A673 (cell line): ENCODE measurements at regions not wholly inside any gene's neighbourhood (a gene's known extent, or its start where the extent isn't known, plus 50 kb on each side); places are given as distances from the start of the nearest gene placed in this dataset.

Experiments
- BruUV-seq: library from RNA; stranded (reverse); fragments of 400-500 nt; replicated peaks from 2 replicates; lab custom pipeline; 2021; lab: Mats Ljungman, UMichigan
- CTCF ChIA-PET: fragments of 300-600 bp; sonication (Branson Sonifier 250); formaldehyde crosslinking; loops from one replicate; lab custom pipeline; 2022; ENCODE audit warnings: antibody characterized with exemption; lab: Charles Lee
- POLR2A ChIA-PET: fragments of 300-600 bp; sonication (Branson Sonifier 250); formaldehyde crosslinking; loops from one replicate; lab custom pipeline; 2022; ENCODE audit warnings: antibody characterized with exemption; ENCODE audit not compliant: low non-redundant PET; lab: Charles Lee
- DNase-seq: peaks from one replicate; pipeline ENCODE4 v3.0.0-alpha.2; 2015; ENCODE audit warnings: low spot score
- H3K27ac ChIP-seq: fragments of 200-600 bp; sonication (generic); 2 replicates; pipeline ENCODE4 v1.5.1; 2016; ENCODE audit warnings: mixed run types, low read depth, mild to moderate bottlenecking, mixed read lengths, antibody characterized with exemption, low read length; ENCODE audit not compliant: poor library complexity, severe bottlenecking
- H3K27me3 ChIP-seq: fragments of 200-600 bp; sonication (generic); replicated peaks from 2 replicates; pipeline ENCODE4 v1.6.1; 2017; ENCODE audit warnings: mixed run types, low read depth, mild to moderate bottlenecking, mixed read lengths, antibody characterized with exemption, low read length; ENCODE audit not compliant: insufficient read depth, poor library complexity
- H3K36me3 ChIP-seq: fragments of 200-600 bp; sonication (generic); 2 replicates; pipeline ENCODE4 v1.6.1; 2016; ENCODE audit warnings: mixed run types, mild to moderate bottlenecking, mixed read lengths, antibody characterized with exemption, low read length; ENCODE audit not compliant: insufficient read depth, poor library complexity, severe bottlenecking
- H3K4me1 ChIP-seq: fragments of 200-600 bp; sonication (generic); 2 replicates; pipeline ENCODE4 v1.6.1; 2017; ENCODE audit warnings: mixed run types, mild to moderate bottlenecking, mixed read lengths, antibody characterized with exemption, low read length; ENCODE audit not compliant: insufficient read depth, poor library complexity, severe bottlenecking
- H3K4me3 ChIP-seq: fragments of 200-600 bp; sonication (generic); 2 replicates; pipeline ENCODE4 v1.5.1; 2016; ENCODE audit warnings: low read depth, mixed run types, mild to moderate bottlenecking, mixed read lengths, low read length; ENCODE audit not compliant: poor library complexity, severe bottlenecking
- H3K9me3 ChIP-seq: fragments of 200-600 bp; sonication (generic); 2 replicates; pipeline ENCODE4 v1.6.1; 2016; ENCODE audit warnings: mixed run types, low read depth, mild to moderate bottlenecking, mixed read lengths, antibody characterized with exemption, low read length; ENCODE audit not compliant: poor library complexity, severe bottlenecking
- EZH2 ChIP-seq: fragments of 200-600 bp; sonication (generic); IDR thresholded peaks from 2 replicates; pipeline ENCODE4 v1.6.1; 2017; ENCODE audit warnings: borderline replicate concordance, low read depth, mild to moderate bottlenecking, mixed read lengths, antibody characterized with exemption, low read length; ENCODE audit not compliant: poor library complexity, severe bottlenecking
- intact Hi-C: fragments of 100-400 bp; cut with micrococcal nuclease; formaldehyde crosslinking; loops from one replicate; pipeline ENCODE4 v1.10.0; 2022; ENCODE audit not compliant: unreplicated experiment
- TF ChIP-seq, protein P1 (sequence below): fragments of 300-800, 200-600 bp; sonication (generic); conservative IDR thresholded peaks from 2 replicates; pipeline ENCODE4 v1.5.1; 2017; ENCODE audit warnings: low read depth, mild to moderate bottlenecking, antibody characterized with exemption, low read length, moderate library complexity, mixed read lengths

DNA sequence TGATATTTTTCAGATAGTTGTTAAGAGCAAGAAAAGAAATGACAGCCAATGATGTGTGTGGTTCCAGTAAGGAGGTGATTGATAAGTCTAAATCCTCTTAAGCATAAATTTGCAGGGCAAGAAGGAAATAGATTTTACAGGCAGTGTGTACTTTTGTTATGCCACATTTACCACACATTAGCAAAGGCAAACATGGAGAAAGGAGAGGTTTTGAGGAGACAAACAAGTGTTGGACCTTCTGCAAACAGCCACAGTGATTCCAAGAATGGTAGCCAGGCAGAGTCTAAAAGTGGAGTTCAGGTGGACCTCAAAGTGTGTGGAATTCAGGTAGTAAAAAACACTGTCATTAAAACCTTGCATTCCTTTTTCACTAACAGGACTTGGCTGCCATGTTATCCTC, 295.9 kb upstream of the ITGA1 start:
- H3K27me3 ChIP-seq: no peaks in the 10 kb centered on the region
- intact Hi-C loops: no loop called here
- no peak overlapping the region for H3K27ac ChIP-seq
- ChIA-PET CTCF (no interaction called here), POLR2A (no interaction called here)
- no peaks in the 10 kb centered on the region for H3K36me3 ChIP-seq
- BruUV-seq: no TSS peak
- no peaks in the 10 kb centered on the region for H3K4me1 ChIP-seq
- no peaks in the 10 kb centered on the region for H3K9me3 ChIP-seq
- no peak for DNase-seq
- no peak for TF ChIP-seq EZH2
- TF ChIP-seq, protein P1, sequence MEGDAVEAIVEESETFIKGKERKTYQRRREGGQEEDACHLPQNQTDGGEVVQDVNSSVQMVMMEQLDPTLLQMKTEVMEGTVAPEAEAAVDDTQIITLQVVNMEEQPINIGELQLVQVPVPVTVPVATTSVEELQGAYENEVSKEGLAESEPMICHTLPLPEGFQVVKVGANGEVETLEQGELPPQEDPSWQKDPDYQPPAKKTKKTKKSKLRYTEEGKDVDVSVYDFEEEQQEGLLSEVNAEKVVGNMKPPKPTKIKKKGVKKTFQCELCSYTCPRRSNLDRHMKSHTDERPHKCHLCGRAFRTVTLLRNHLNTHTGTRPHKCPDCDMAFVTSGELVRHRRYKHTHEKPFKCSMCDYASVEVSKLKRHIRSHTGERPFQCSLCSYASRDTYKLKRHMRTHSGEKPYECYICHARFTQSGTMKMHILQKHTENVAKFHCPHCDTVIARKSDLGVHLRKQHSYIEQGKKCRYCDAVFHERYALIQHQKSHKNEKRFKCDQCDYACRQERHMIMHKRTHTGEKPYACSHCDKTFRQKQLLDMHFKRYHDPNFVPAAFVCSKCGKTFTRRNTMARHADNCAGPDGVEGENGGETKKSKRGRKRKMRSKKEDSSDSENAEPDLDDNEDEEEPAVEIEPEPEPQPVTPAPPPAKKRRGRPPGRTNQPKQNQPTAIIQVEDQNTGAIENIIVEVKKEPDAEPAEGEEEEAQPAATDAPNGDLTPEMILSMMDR: no peak
- no peak overlapping the region for H3K4me3 ChIP-seq

DNA sequence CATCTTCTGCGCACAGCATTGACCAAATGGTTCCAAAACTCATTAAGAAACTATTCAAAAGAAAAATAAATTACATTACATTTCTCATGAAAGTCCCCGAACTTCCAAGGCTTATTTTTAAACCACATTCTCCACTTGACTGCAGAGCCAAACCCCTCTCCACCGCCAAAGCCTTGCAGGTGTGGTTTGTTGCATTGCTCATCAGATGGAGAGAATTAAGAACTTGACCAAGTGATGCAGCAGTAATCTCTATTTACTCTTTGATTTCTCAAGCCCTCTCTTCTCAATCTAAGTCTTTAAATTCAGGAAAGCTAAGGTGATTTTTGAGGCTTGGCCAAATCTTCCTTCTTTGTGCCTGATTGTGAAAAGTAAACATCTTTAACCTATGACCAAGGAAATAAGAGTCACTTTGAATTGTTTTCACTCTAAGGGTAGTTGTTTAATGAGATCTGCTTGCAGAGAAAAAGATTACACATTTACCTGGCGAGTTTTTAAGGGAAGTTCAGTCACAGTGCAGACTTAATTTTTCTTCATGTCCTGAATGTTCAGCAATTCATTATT, 290.5 kb upstream of the ITGA1 start:
- TF ChIP-seq EZH2: no peak
- TF ChIP-seq, protein P1: no peak
- no peaks in the 10 kb centered on the region for H3K27me3 ChIP-seq
- H3K27ac ChIP-seq: no peak overlapping the region
- no peak overlapping the region for H3K4me3 ChIP-seq
- ChIA-PET POLR2A (no interaction called here), CTCF (no interaction called here)
- DNase-seq: no peak
- H3K9me3 ChIP-seq: no peaks in the 10 kb centered on the region
- no peaks in the 10 kb centered on the region for H3K36me3 ChIP-seq
- no TSS peak for BruUV-seq
- H3K4me1 ChIP-seq: no peaks in the 10 kb centered on the region
- intact Hi-C loops: no loop called here

DNA sequence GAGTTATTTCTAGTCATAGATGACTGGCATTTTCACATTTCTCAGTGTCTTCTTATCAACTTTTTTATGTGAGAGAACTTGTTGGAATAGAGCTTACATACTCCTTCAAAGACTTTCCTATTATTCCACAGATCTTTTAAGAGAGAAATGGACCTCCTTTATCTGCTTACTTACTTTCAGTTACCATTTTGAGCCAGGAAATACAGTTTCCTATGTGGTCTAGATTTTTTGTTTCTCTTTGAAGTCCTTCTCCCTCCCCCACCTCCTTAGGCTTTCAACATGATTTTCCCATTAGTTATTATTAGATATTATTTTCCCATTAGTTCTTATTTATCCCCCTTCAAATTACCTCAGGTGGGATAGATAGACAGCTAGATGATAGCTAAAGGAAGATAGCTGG, 289.1 kb upstream of the ITGA1 start:
- no TSS peak for BruUV-seq
- no peak for DNase-seq
- Histone ChIP-seq H3K9me3 (no peaks in the 10 kb centered on the region), H3K4me1 (no peaks in the 10 kb centered on the region), H3K36me3 (no peaks in the 10 kb centered on the region), H3K27me3 (no peaks in the 10 kb centered on the region), H3K4me3 (no peak overlapping the region), H3K27ac (no peak overlapping the region)
- intact Hi-C loops: no loop called here
- TF ChIP-seq, protein P1: no peak
- no peak for TF ChIP-seq EZH2
- ChIA-PET POLR2A (no interaction called here), CTCF (no interaction called here)
